H1 (cell line): ENCODE measurements at regions not wholly inside any gene's neighbourhood (a gene's known extent, or its start where the extent isn't known, plus 50 kb on each side); places are given as distances from the start of the nearest gene placed in this dataset.

Experiments used
- ASH2L ChIP-seq: fragments of 200-600, 300-600 bp; sonication (generic); IDR thresholded peaks from one replicate; pipeline ENCODE4 v1.7.1; 2017; ENCODE audit warnings: low read length
- BRCA1 ChIP-seq: IDR thresholded peaks from 2 replicates; pipeline ENCODE4 v1.6.1; 2012; ENCODE audit warnings: low read depth, low read length, improper control_type of control experiment
- CEBPB ChIP-seq: IDR thresholded peaks from 2 replicates; pipeline ENCODE4 v1.6.1; 2012; ENCODE audit warnings: low read depth, low read length
- EP300 ChIP-seq, 2 experiments: IDR thresholded peaks; 1 replicate in 1 of 2; 2 replicates in 1 of 2; pipeline ENCODE4 v1.6.1; 2011 to 2012; ENCODE audit warnings: low read depth in 2 of 2, low read length in 2 of 2, mild to moderate bottlenecking in 2 of 2, borderline replicate concordance in 1 of 2, inconsistent platforms in 1 of 2, moderate library complexity in 1 of 2
- JUN ChIP-seq: IDR thresholded peaks from 2 replicates; pipeline ENCODE4 v1.6.1; 2011; ENCODE audit warnings: low read depth, mild to moderate bottlenecking, improper control_type of control experiment, low read length
- RAD21 ChIP-seq, 2 experiments: IDR thresholded peaks in 1 of 2; conservative IDR thresholded peaks in 1 of 2; 2 replicates each; pipeline ENCODE4 v1.6.1; 2011; ENCODE audit warnings: low read depth in 2 of 2, low read length in 2 of 2, improper control_type of control experiment in 1 of 2, inconsistent platforms in 1 of 2, mild to moderate bottlenecking in 1 of 2, moderate library complexity in 1 of 2
- TCF12 ChIP-seq: IDR thresholded peaks from 2 replicates; pipeline ENCODE4 v1.6.1; 2011; ENCODE audit warnings: low read depth, mild to moderate bottlenecking, low read length
- TF ChIP-seq, protein P1 (sequence below), 3 experiments: IDR thresholded peaks; 1 replicate in 2 of 3; 2 replicates in 1 of 3; pipeline versions ENCODE4 v1.5.1 to v1.6.1; 2011; ENCODE audit warnings: low read length in 3 of 3, mild to moderate bottlenecking in 3 of 3, inconsistent platforms in 2 of 3, low read depth in 1 of 3, moderate library complexity in 1 of 3; ENCODE audit not compliant: insufficient read depth in 1 of 3; ENCODE audit errors: control extremely low read depth in 1 of 3

GRCh38 chr14:76926521-76927251 is 100.5 kb downstream of the LRRC74A start:
- TF ChIP-seq RAD21 (IDR thresholded peaks at IDR 0.05 in 1 of 2, conservative IDR thresholded peaks at IDR 0.05 in 1 of 2; ENCODE audit: low read depth in 2 of 2, low read length in 2 of 2) = 0 out of 4 replicates have a peak, but pooled peaks of 1 of the 2 experiments have one; percentile 10
- no peak for TF ChIP-seq BRCA1
- no peak for TF ChIP-seq JUN
- TF ChIP-seq CEBPB = no peak
- no peak for TF ChIP-seq ASH2L
- TF ChIP-seq, protein P1, sequence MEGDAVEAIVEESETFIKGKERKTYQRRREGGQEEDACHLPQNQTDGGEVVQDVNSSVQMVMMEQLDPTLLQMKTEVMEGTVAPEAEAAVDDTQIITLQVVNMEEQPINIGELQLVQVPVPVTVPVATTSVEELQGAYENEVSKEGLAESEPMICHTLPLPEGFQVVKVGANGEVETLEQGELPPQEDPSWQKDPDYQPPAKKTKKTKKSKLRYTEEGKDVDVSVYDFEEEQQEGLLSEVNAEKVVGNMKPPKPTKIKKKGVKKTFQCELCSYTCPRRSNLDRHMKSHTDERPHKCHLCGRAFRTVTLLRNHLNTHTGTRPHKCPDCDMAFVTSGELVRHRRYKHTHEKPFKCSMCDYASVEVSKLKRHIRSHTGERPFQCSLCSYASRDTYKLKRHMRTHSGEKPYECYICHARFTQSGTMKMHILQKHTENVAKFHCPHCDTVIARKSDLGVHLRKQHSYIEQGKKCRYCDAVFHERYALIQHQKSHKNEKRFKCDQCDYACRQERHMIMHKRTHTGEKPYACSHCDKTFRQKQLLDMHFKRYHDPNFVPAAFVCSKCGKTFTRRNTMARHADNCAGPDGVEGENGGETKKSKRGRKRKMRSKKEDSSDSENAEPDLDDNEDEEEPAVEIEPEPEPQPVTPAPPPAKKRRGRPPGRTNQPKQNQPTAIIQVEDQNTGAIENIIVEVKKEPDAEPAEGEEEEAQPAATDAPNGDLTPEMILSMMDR (IDR thresholded peaks at IDR 0.05; ENCODE audit: control extremely low read depth in 1 of 3, insufficient read depth in 1 of 3, low read depth in 1 of 3, low read length in 3 of 3) = no peak
- no peak for TF ChIP-seq EP300 (IDR thresholded peaks at IDR 0.05; ENCODE audit: borderline replicate concordance in 1 of 2, low read depth in 2 of 2, low read length in 2 of 2)
- no peak for TF ChIP-seq TCF12
